Spleen (tissue), 11 donors: ENCODE measurements at regions not wholly inside any gene's neighbourhood (a gene's known extent, or its start where the extent isn't known, plus 50 kb on each side); places are given as distances from the start of the nearest gene placed in this dataset.

Experiments
- DNase-seq: peaks from one replicate; pipeline ENCODE4 v3.0.0-alpha.2; 2020
- H3K27ac ChIP-seq, 8 donors: fragments of 200-600 bp; sonication (generic) in 7 of 8; 1 replicate in 4 of 8; 2 replicates in 4 of 8; pipeline versions ENCODE4 v1.5.0 to v1.8.0; 2016 to 2021; ENCODE audit warnings: inconsistent platforms in 4 of 8, mild to moderate bottlenecking in 4 of 8, moderate library complexity in 1 of 8
- H3K27me3 ChIP-seq, 7 donors: fragments of 200-600 bp; sonication (generic) in 6 of 7; replicated peaks in 1 of 7; 1 replicate in 4 of 7; 2 replicates in 3 of 7; pipeline versions ENCODE4 v1.5.0 to v1.8.0; 2016 to 2021; ENCODE audit warnings: inconsistent platforms in 3 of 7, mild to moderate bottlenecking in 1 of 7
- H3K36me3 ChIP-seq, 6 donors: fragments of 200-600 bp; sonication (generic) in 5 of 6; 1 replicate in 4 of 6; 2 replicates in 2 of 6; pipeline versions ENCODE4 v1.5.0 to v1.8.0; 2016 to 2021; ENCODE audit warnings: inconsistent platforms in 2 of 6
- H3K4me1 ChIP-seq, 6 donors: fragments of 200-600 bp; sonication (generic) in 5 of 6; 1 replicate in 3 of 6; 2 replicates in 3 of 6; pipeline versions ENCODE4 v1.5.0 to v1.8.0; 2016 to 2021; ENCODE audit warnings: inconsistent platforms in 3 of 6
- H3K4me3 ChIP-seq, 8 donors: fragments of 200-600 bp; sonication (generic) in 7 of 8; 1 replicate in 4 of 8; 2 replicates in 4 of 8; pipeline versions ENCODE4 v1.5.0 to v1.8.0; 2016 to 2021; ENCODE audit warnings: inconsistent platforms in 4 of 8, mild to moderate bottlenecking in 4 of 8, moderate library complexity in 2 of 8
- H3K9me3 ChIP-seq, 8 donors: fragments of 200-600 bp; sonication (generic) in 7 of 8; 1 replicate in 4 of 8; 2 replicates in 4 of 8; pipeline versions ENCODE4 v1.5.0 to v1.8.0; 2016 to 2021; ENCODE audit warnings: inconsistent platforms in 4 of 8
- CTCF ChIP-seq, 11 experiments: fragments of 200-600 bp in 7 of 11; fragments of 450-650 bp in 4 of 11; sonication (generic) in 4 of 11; IDR thresholded peaks in 8 of 11; conservative IDR thresholded peaks in 3 of 11; 1 replicate in 7 of 11; 2 replicates in 4 of 11; pipeline versions ENCODE4 v1.4.0 to v1.8.0; 2016 to 2021; ENCODE audit warnings: antibody characterized with exemption in 11 of 11, inconsistent platforms in 4 of 11, mild to moderate bottlenecking in 1 of 11
- POLR2A ChIP-seq, 3 donors: fragments of 450-650 bp; IDR thresholded peaks; one replicate each; pipeline ENCODE4 v1.5.1; 2017; ENCODE audit warnings: antibody characterized with exemption in 3 of 3, mild to moderate bottlenecking in 1 of 3
- POLR2AphosphoS5 ChIP-seq, 3 donors: sonication (generic); formaldehyde crosslinking; IDR thresholded peaks; one replicate each; pipeline ENCODE4 v1.5.1; 2017; ENCODE audit warnings: antibody characterized with exemption in 3 of 3
- WGBS, 5 donors: extraction: QIAGEN DNeasy Blood & Tissue Kit in 3 of 5; methylation state at CpG; one replicate each; pipeline versions ENCODE4 v1.1.5 to v1.1.7; 2013 to 2018; 5-methylcytosine and 5-hydroxymethylcytosine counted together
- intact Hi-C: fragments of 100-400 bp; cut with DNase I; formaldehyde crosslinking; loops from one replicate; pipeline ENCODE4 v1.15.0; 2023; ENCODE audit warnings: low total_unique reads
- donor health status: healthy with polysubstance abuse.
- donor health status: DM: no; HTN: no; CAD: no; lungs with moderate emphysema.
- donor health status: DM: no; HTN: no; CAD: no.
- donor health status: Bipolar disorder and iron deficiency.
- donor health status: healthy.
- donor health status: DM: no; HTN: no; CAD: no.
- donor health status: DM: yes; HTN: yes; CAD: no.

- intact Hi-C loops = no loop called here
Observed at GRCh38 chr2:64210816-64211215, 66.6 kb upstream of the PELI1 start.

GRCh38 chr2:64211276-64211921, 67.2 kb upstream of the PELI1 start:
- Histone ChIP-seq H3K4me3 (peak overlapping the region in 1 of 8 donors; percentile 47), H3K4me1 (peaks cover 30 to 50% (median 41%) of the 10 kb centered on the region in 6 donors), H3K36me3 (no peaks in the 10 kb centered on the region), H3K9me3 (no peaks in the 10 kb centered on the region), H3K27ac (peak overlapping the region in 7 of 8 donors; percentile 39 to 93 (median 84)), H3K27me3 (no peaks in the 10 kb centered on the region)
- DNase-seq = no peak
- WGBS, 5 donors = 75 to 92% (median 85%) methylated on average over 6 of the region's 6 CpGs
- TF ChIP-seq POLR2A (IDR thresholded peaks at IDR 0.05) (no peak), CTCF (IDR thresholded peaks at IDR 0.05 in 8 of 11, conservative IDR thresholded peaks at IDR 0.05 in 3 of 11) (no peak), POLR2AphosphoS5 (IDR thresholded peaks at IDR 0.05) (no peak)
- intact Hi-C loops = no loop called here

More at GRCh38 chr2:64210816-64211215, 66.6 kb upstream of the PELI1 start:
- TF ChIP-seq POLR2AphosphoS5 (IDR thresholded peaks at IDR 0.05) (no peak), POLR2A (IDR thresholded peaks at IDR 0.05) (no peak)
- no peaks in the 10 kb centered on the region for H3K27me3 ChIP-seq
- no peaks in the 10 kb centered on the region for H3K9me3 ChIP-seq
- H3K36me3 ChIP-seq = no peaks in the 10 kb centered on the region
- no peak for DNase-seq
- H3K4me3 ChIP-seq = no peak overlapping the region
- peaks cover 30 to 50% (median 41%) of the 10 kb centered on the region in 6 donors for H3K4me1 ChIP-seq
- WGBS, 5 donors = 88 to 98% (median 93%) methylated on average over 3 of the region's 3 CpGs
- peak overlapping the region in 4 of 8 donors; percentile 84 to 93 (median 92) for H3K27ac ChIP-seq

- TF ChIP-seq POLR2A (IDR thresholded peaks at IDR 0.05) (no peak), POLR2AphosphoS5 (IDR thresholded peaks at IDR 0.05) (peak in 1 of 3 donors; percentile 40)
- H3K9me3 ChIP-seq = no peaks in the 10 kb centered on the region
- intact Hi-C loops = no loop called here
- H3K27ac ChIP-seq = peak overlapping the region; percentile 54 to 93 (median 83)
- DNase-seq = no peak
- 28 to 68% (median 37%) methylated on average over 1 of the region's 1 CpG for WGBS, 5 donors
- peak overlapping the region in 1 of 8 donors; percentile 55 for H3K4me3 ChIP-seq
- no peaks in the 10 kb centered on the region for H3K27me3 ChIP-seq
- no peaks in the 10 kb centered on the region for H3K36me3 ChIP-seq
- peaks cover 30 to 50% (median 41%) of the 10 kb centered on the region in 6 donors for H3K4me1 ChIP-seq
Observed at GRCh38 chr2:64212346-64212745, 68.1 kb upstream of the PELI1 start.

GRCh38 chr2:64212801-64213321, 68.6 kb upstream of the PELI1 start:
- no peak for TF ChIP-seq CTCF (IDR thresholded peaks at IDR 0.05 in 8 of 11, conservative IDR thresholded peaks at IDR 0.05 in 3 of 11)
- TF ChIP-seq POLR2A (IDR thresholded peaks at IDR 0.05) = no peak
- TF ChIP-seq POLR2AphosphoS5 (IDR thresholded peaks at IDR 0.05) = no peak
- H3K9me3 ChIP-seq = no peaks in the 10 kb centered on the region
- no peaks in the 10 kb centered on the region for H3K27me3 ChIP-seq
- WGBS, 5 donors = 50 to 73% (median 61%) methylated on average over 3 of the region's 3 CpGs
- DNase-seq = no peak
- intact Hi-C loops = no loop called here
- peak overlapping the region; percentile 54 to 93 (median 83) for H3K27ac ChIP-seq
- peaks cover 25 to 50% (median 41%) of the 10 kb centered on the region in 6 donors for H3K4me1 ChIP-seq
- H3K4me3 ChIP-seq = peak overlapping the region in 1 of 8 donors; percentile 55
- no peaks in the 10 kb centered on the region for H3K36me3 ChIP-seq

- H3K27me3 ChIP-seq = no peaks in the 10 kb centered on the region
- H3K36me3 ChIP-seq = no peaks in the 10 kb centered on the region
- H3K4me3 ChIP-seq = peak overlapping the region in 1 of 8 donors; percentile 55
- no peaks in the 10 kb centered on the region for H3K9me3 ChIP-seq
- WGBS, 5 donors = 23 to 44% (median 30%) methylated on average over 5 of the region's 5 CpGs
- no peak for TF ChIP-seq POLR2AphosphoS5 (IDR thresholded peaks at IDR 0.05)
- no peak for TF ChIP-seq CTCF (IDR thresholded peaks at IDR 0.05 in 8 of 11, conservative IDR thresholded peaks at IDR 0.05 in 3 of 11)
- no peak for TF ChIP-seq POLR2A (IDR thresholded peaks at IDR 0.05)
- peaks cover 25 to 51% (median 41%) of the 10 kb centered on the region in 6 donors for H3K4me1 ChIP-seq
- H3K27ac ChIP-seq = peak overlapping the region; percentile 54 to 93 (median 83)
- intact Hi-C loops = no loop called here
- no peak for DNase-seq
Observed at GRCh38 chr2:64213532-64214275, 69.5 kb upstream of the PELI1 start.
